HepG2 (cell line): ENCODE measurements at regions not wholly inside any gene's neighbourhood (a gene's known extent, or its start where the extent isn't known, plus 50 kb on each side); places are given as distances from the start of the nearest gene placed in this dataset.

Source experiments
- ATAC-seq: fragments of 200-7000 bp; cut with Tn5 transposase; 3 replicates; pipeline ENCODE4 v1.9.1; 2020; ENCODE audit warnings: mild to moderate bottlenecking, moderate library complexity
- BruUV-seq: library from RNA; stranded (reverse); fragments of 400-500 nt; replicated peaks from 2 replicates; lab custom pipeline; 2021; lab: Mats Ljungman, UMichigan
- CTCF ChIA-PET: fragments of 300-600 bp; formaldehyde crosslinking; extraction: SDS; loops from one replicate; lab custom pipeline; 2021; ENCODE audit warnings: low total read pairs, inconsistent platforms, low intra/inter-chr PET ratio; lab: Yijun Ruan, JAX
- POLR2A ChIA-PET: fragments of 350-600 bp; sonication (Branson Sonifier 250); formaldehyde crosslinking; loops from one replicate; lab custom pipeline; 2020; ENCODE audit warnings: antibody characterized with exemption, inconsistent platforms; lab: Yijun Ruan, JAX
- DNase-seq: peaks from one replicate; pipeline ENCODE4 v3.0.0-alpha.2; 2015; ENCODE audit warnings: low spot score
- FAIRE-seq: peaks from 3 replicates; lab custom pipeline; 2011; peaks lifted over from hg19 to GRCh38; lab: Jason Lieb, UNC
- H2AFZ ChIP-seq: one replicate; pipeline ENCODE4 v1.6.1; 2011; ENCODE audit warnings: low read length, inconsistent platforms
- H3K27ac ChIP-seq: fragments of 300-600 bp; 3 replicates; pipeline ENCODE4 v1.8.0; 2011; ENCODE audit warnings: mixed run types, mild to moderate bottlenecking, mixed read lengths, low read length, inconsistent platforms; ENCODE audit not compliant: insufficient read depth; ENCODE audit errors: extremely low read length
- H3K27me3 ChIP-seq, 2 experiments: fragments of 200-600 bp in 1 of 2; 2 replicates in 1 of 2; 3 replicates in 1 of 2; pipeline versions ENCODE4 v1.6.0 to v1.8.0; 2011; ENCODE audit warnings: low read length in 2 of 2, mild to moderate bottlenecking in 2 of 2, moderate library complexity in 2 of 2, inconsistent platforms in 1 of 2; ENCODE audit not compliant: insufficient read depth in 2 of 2, control insufficient read depth in 1 of 2
- H3K36me3 ChIP-seq, 2 experiments: fragments of 200-600 bp in 1 of 2; replicated peaks in 1 of 2; 2 replicates in 1 of 2; 3 replicates in 1 of 2; pipeline versions ENCODE4 v1.5.1 to v1.8.0; 2011; ENCODE audit warnings: low read length in 2 of 2, inconsistent platforms in 1 of 2; ENCODE audit not compliant: insufficient read depth in 2 of 2, control insufficient read depth in 1 of 2
- H3K4me1 ChIP-seq: 2 replicates; pipeline ENCODE4 v1.5.1; 2012; ENCODE audit warnings: low read length, inconsistent platforms; ENCODE audit not compliant: insufficient read depth
- H3K4me2 ChIP-seq: 2 replicates; pipeline ENCODE4 v1.6.0; 2011; ENCODE audit warnings: low read depth, low read length, inconsistent platforms
- H3K4me3 ChIP-seq, 3 experiments: fragments of 200-600 bp in 1 of 3; sonication (generic), shearing (Covaris generic) in 1 of 3; replicated peaks in 1 of 3; 2 replicates each; pipeline ENCODE4 v1.5.1; 2011 to 2016; ENCODE audit warnings: low read length in 3 of 3, inconsistent platforms in 2 of 3, low read depth in 2 of 3, mild to moderate bottlenecking in 2 of 3, control low read depth in 1 of 3, mixed read lengths in 1 of 3; ENCODE audit not compliant: insufficient read depth in 1 of 3
- H3K79me2 ChIP-seq: one replicate; pipeline ENCODE4 v1.6.1; 2011; ENCODE audit warnings: low read length, inconsistent platforms; ENCODE audit not compliant: insufficient read depth
- H3K9ac ChIP-seq: 2 replicates; pipeline ENCODE4 v1.6.0; 2011; ENCODE audit warnings: mild to moderate bottlenecking, low read depth, low read length, inconsistent platforms; ENCODE audit not compliant: insufficient read depth
- H3K9me3 ChIP-seq: 2 replicates; pipeline ENCODE4 v1.5.1; 2012; ENCODE audit warnings: mild to moderate bottlenecking, low read length
- H4K20me1 ChIP-seq: 2 replicates; pipeline ENCODE4 v1.6.0; 2011; ENCODE audit warnings: inconsistent platforms, mild to moderate bottlenecking, low read length, moderate library complexity; ENCODE audit not compliant: insufficient read depth
- EHMT2 ChIP-seq: fragments of 200-600 bp; sonication (generic); IDR thresholded peaks from 2 replicates; pipeline ENCODE4 v1.7.0; 2017; ENCODE audit warnings: antibody characterized with exemption, low read depth, low read length, borderline replicate concordance
- MBNL3 ChIP-seq: fragments of 250-450 bp; sonication (Bioruptor Pico); conservative IDR thresholded peaks from 2 replicates; pipeline ENCODE4 v1.8.0; 2022; ENCODE audit warnings: mild to moderate bottlenecking, inconsistent platforms
- POLR2G ChIP-seq: fragments of 200-400 bp; formaldehyde crosslinking; IDR thresholded peaks from 2 replicates; pipeline ENCODE4 v1.6.1; 2018; ENCODE audit warnings: mild to moderate bottlenecking, low read depth, low read length, moderate library complexity
- RNF2 ChIP-seq: fragments of 450-650 bp; conservative IDR thresholded peaks from 2 replicates; pipeline ENCODE4 v1.6.1; 2016; ENCODE audit warnings: low read depth
- SALL1 ChIP-seq: sonication (generic); formaldehyde crosslinking; IDR thresholded peaks from 2 replicates; pipeline ENCODE4 v1.8.0; 2022; ENCODE audit warnings: mild to moderate bottlenecking, missing genetic modification reagents
- SMAD3 ChIP-seq: sonication (generic); formaldehyde crosslinking; IDR thresholded peaks from 2 replicates; pipeline ENCODE4 v1.4.0; 2020; ENCODE audit warnings: missing genetic modification reagents
- ZNF652 ChIP-seq: IDR thresholded peaks from 2 replicates; pipeline ENCODE4 v1.6.1; 2016; ENCODE audit warnings: low read depth, borderline replicate concordance
- ZNF878 ChIP-seq: sonication (generic); formaldehyde crosslinking; IDR thresholded peaks from 2 replicates; pipeline ENCODE4 v1.8.1; 2023; ENCODE audit warnings: mild to moderate bottlenecking, missing genetic modification reagents, moderate library complexity
- WGBS: methylation state at CpG from one replicate; pipeline ENCODE4 v1.1.6; 2017; ENCODE audit warnings: low lambda C conversion rate; 5-methylcytosine and 5-hydroxymethylcytosine counted together
- in situ Hi-C: cut with HindIII; loops from 2 replicates; pipeline ENCODE4 v1.10.0; 2017; ENCODE audit warnings: low pct_unique_long_range_greater_than_20kb; ENCODE audit not compliant: extremely low pct_ligation_motif_present
- intact Hi-C: fragments of 100-400 bp; cut with micrococcal nuclease; formaldehyde crosslinking; loops from one replicate; pipeline ENCODE4 v1.10.0; 2022; ENCODE audit not compliant: unreplicated experiment
- TF ChIP-seq, protein P1 (sequence below): sonication (generic); formaldehyde crosslinking; IDR thresholded peaks from 2 replicates; pipeline ENCODE4 v1.4.0; 2020; ENCODE audit warnings: mild to moderate bottlenecking, missing genetic modification reagents, borderline replicate concordance
- TF ChIP-seq, protein P2 (sequence below): sonication (generic); formaldehyde crosslinking; IDR thresholded peaks from 2 replicates; pipeline ENCODE4 v1.5.1; 2020; ENCODE audit warnings: mild to moderate bottlenecking, missing genetic modification reagents
- TF ChIP-seq, protein P3 (sequence below): sonication (generic); formaldehyde crosslinking; conservative IDR thresholded peaks from 2 replicates; pipeline ENCODE4 v1.4.0; 2020; ENCODE audit warnings: mild to moderate bottlenecking, missing genetic modification reagents, moderate library complexity
- TF ChIP-seq, protein P4 (sequence below): sonication (generic); formaldehyde crosslinking; conservative IDR thresholded peaks from 2 replicates; pipeline ENCODE4 v1.4.0; 2020; ENCODE audit warnings: missing genetic modification reagents

DNA sequence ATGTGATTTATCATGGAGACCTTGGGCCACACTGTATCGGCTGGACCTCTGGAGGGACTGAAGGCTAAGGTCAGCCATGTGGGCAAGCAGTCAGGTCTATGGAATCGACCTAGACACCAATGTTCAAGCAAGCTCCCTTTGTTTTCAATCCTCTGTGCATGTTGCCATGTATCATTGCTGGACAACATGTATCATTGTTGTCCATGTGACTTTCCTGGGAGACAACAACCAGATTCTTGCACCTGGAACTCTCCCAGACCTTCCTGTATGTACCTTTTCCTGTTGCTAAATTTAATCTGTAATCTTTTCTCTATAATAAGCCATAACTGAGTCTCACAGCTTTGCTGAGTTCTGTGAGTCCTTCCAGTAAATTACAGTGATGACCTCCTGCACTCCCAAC lies 329.4 kb upstream of the BOD1L1 start:
- H3K4me2 ChIP-seq = no peak overlapping the region
- intact Hi-C loops (no loop called here), in situ Hi-C loops (loop anchor here (25.0 kb wide), 1 partner anchor 295 kb away; no protein-coding TSS in a partner anchor)
- ATAC-seq (no peak), DNase-seq (no peak), FAIRE-seq (no peak)
- BruUV-seq = no TSS peak
- H3K79me2 ChIP-seq = no peaks in the 10 kb centered on the region
- POLR2A ChIA-PET = no interaction called here
- no peak for TF ChIP-seq ZNF652 (CRISPR knock-in tag)
- no peak for TF ChIP-seq ZNF878 (CRISPR knock-in tag)
- TF ChIP-seq, protein P1, sequence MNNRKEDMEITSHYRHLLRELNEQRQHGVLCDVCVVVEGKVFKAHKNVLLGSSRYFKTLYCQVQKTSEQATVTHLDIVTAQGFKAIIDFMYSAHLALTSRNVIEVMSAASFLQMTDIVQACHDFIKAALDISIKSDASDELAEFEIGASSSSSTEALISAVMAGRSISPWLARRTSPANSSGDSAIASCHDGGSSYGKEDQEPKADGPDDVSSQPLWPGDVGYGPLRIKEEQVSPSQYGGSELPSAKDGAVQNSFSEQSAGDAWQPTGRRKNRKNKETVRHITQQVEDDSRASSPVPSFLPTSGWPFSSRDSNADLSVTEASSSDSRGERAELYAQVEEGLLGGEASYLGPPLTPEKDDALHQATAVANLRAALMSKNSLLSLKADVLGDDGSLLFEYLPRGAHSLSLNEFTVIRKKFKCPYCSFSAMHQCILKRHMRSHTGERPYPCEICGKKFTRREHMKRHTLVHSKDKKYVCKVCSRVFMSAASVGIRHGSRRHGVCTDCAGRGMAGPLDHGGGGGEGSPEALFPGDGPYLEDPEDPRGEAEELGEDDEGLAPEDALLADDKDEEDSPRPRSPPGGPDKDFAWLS = no peak
- TF ChIP-seq, protein P2, sequence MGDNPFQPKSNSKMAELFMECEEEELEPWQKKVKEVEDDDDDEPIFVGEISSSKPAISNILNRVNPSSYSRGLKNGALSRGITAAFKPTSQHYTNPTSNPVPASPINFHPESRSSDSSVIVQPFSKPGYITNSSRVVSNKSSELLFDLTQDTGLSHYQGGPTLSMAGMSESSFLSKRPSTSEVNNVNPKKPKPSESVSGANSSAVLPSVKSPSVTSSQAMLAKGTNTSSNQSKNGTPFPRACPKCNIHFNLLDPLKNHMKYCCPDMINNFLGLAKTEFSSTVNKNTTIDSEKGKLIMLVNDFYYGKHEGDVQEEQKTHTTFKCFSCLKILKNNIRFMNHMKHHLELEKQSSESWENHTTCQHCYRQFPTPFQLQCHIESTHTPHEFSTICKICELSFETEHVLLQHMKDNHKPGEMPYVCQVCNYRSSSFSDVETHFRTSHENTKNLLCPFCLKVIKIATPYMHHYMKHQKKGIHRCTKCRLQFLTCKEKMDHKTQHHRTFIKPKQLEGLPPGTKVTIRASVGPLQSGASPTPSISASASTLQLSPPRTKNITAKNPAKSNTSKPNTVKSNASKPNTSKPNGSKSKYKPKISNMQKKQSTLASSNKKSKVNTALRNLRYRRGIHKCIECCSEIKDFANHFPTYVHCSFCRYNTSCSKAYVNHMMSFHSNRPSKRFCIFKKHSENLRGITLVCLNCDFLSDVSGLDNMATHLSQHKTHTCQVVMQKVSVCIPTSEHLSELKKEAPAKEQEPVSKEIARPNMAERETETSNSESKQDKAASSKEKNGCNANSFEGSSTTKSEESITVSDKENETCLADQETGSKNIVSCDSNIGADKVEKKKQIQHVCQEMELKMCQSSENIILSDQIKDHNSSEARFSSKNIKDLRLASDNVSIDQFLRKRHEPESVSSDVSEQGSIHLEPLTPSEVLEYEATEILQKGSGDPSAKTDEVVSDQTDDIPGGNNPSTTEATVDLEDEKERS (CRISPR knock-in tag) = no peak
- TF ChIP-seq, protein P3, sequence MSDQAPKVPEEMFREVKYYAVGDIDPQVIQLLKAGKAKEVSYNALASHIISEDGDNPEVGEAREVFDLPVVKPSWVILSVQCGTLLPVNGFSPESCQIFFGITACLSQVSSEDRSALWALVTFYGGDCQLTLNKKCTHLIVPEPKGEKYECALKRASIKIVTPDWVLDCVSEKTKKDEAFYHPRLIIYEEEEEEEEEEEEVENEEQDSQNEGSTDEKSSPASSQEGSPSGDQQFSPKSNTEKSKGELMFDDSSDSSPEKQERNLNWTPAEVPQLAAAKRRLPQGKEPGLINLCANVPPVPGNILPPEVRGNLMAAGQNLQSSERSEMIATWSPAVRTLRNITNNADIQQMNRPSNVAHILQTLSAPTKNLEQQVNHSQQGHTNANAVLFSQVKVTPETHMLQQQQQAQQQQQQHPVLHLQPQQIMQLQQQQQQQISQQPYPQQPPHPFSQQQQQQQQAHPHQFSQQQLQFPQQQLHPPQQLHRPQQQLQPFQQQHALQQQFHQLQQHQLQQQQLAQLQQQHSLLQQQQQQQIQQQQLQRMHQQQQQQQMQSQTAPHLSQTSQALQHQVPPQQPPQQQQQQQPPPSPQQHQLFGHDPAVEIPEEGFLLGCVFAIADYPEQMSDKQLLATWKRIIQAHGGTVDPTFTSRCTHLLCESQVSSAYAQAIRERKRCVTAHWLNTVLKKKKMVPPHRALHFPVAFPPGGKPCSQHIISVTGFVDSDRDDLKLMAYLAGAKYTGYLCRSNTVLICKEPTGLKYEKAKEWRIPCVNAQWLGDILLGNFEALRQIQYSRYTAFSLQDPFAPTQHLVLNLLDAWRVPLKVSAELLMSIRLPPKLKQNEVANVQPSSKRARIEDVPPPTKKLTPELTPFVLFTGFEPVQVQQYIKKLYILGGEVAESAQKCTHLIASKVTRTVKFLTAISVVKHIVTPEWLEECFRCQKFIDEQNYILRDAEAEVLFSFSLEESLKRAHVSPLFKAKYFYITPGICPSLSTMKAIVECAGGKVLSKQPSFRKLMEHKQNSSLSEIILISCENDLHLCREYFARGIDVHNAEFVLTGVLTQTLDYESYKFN (CRISPR knock-in tag) = no peak
- TF ChIP-seq EHMT2 = no peak
- no peak for TF ChIP-seq RNF2
- TF ChIP-seq, protein P4, sequence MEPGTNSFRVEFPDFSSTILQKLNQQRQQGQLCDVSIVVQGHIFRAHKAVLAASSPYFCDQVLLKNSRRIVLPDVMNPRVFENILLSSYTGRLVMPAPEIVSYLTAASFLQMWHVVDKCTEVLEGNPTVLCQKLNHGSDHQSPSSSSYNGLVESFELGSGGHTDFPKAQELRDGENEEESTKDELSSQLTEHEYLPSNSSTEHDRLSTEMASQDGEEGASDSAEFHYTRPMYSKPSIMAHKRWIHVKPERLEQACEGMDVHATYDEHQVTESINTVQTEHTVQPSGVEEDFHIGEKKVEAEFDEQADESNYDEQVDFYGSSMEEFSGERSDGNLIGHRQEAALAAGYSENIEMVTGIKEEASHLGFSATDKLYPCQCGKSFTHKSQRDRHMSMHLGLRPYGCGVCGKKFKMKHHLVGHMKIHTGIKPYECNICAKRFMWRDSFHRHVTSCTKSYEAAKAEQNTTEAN = no peak
- TF ChIP-seq POLR2G = no peak
- no peak for TF ChIP-seq MBNL3 (CRISPR knock-in tag)
- no peak for TF ChIP-seq SALL1 (CRISPR knock-in tag)
- TF ChIP-seq SMAD3 = no peak
- H3K27me3 ChIP-seq = no peaks in the 10 kb centered on the region
- no peak overlapping the region for H3K9ac ChIP-seq
- CTCF ChIA-PET = no interaction called here
- H2AFZ ChIP-seq = no peak overlapping the region
- WGBS = 15% methylated on average over 2 of the region's 2 CpGs
- H4K20me1 ChIP-seq = no peaks in the 10 kb centered on the region
- H3K27ac ChIP-seq = no peak overlapping the region
- no peak overlapping the region for H3K4me3 ChIP-seq
- no peaks in the 10 kb centered on the region for H3K36me3 ChIP-seq
- H3K4me1 ChIP-seq = no peaks in the 10 kb centered on the region
- H3K9me3 ChIP-seq = peaks cover 7% of the 10 kb centered on the region; the same call in 1 of the 2 replicates
